ENCODE measurements at regions not wholly inside any gene's neighbourhood (a gene's known extent, or its start where the extent isn't known, plus 50 kb on each side); places are given as distances from the start of the nearest gene placed in this dataset.

- ATAC-seq (no peak), DNase-seq (ENCODE audit: low read depth, low spot score) (no peak)
- no peak overlapping the region for H3K9ac ChIP-seq (ENCODE audit: low read length)
- no peaks in the 10 kb centered on the region for H3K9me3 ChIP-seq (ENCODE audit: control insufficient read depth in 1 of 2, insufficient read depth in 1 of 2, low read depth in 1 of 2, low read length in 2 of 2)
- H3K79me2 ChIP-seq (ENCODE audit: insufficient read depth, low read length), result no peaks in the 10 kb centered on the region
- H3K9me2 ChIP-seq (ENCODE audit: insufficient read depth), result no peaks in the 10 kb centered on the region
- H3K27me3 ChIP-seq (ENCODE audit: insufficient read depth, low read length), result no peaks in the 10 kb centered on the region
- no peak overlapping the region for H3K27ac ChIP-seq (ENCODE audit: low read depth, low read length)
- no peak for TF ChIP-seq CTCF (IDR thresholded peaks at IDR 0.05 in 2 of 3, conservative IDR thresholded peaks at IDR 0.05 in 1 of 3; ENCODE audit: borderline replicate concordance in 1 of 3, insufficient read depth in 1 of 3, low read depth in 2 of 3, low read length in 2 of 3)
- no peak for TF ChIP-seq MAX (IDR thresholded peaks at IDR 0.05)
- TF ChIP-seq CBX3 (IDR thresholded peaks at IDR 0.05; ENCODE audit: low read depth), result no peak
- no peak for TF ChIP-seq SP1 (IDR thresholded peaks at IDR 0.05; ENCODE audit: low read depth)
- no peak for TF ChIP-seq TCF7L2 (IDR thresholded peaks at IDR 0.05; ENCODE audit: borderline replicate concordance, extremely low read depth, insufficient read depth, insufficient read length)
- no peak for TF ChIP-seq SRF (IDR thresholded peaks at IDR 0.05; ENCODE audit: low read depth)
- no peak for TF ChIP-seq EGR1 (IDR thresholded peaks at IDR 0.05; ENCODE audit: low read depth)
- no peak for TF ChIP-seq EZH2phosphoT487 (IDR thresholded peaks at IDR 0.05; ENCODE audit: borderline replicate concordance)
- no peak for TF ChIP-seq JUND (IDR thresholded peaks at IDR 0.05)
- no peak for TF ChIP-seq REST (IDR thresholded peaks at IDR 0.05; ENCODE audit: low read depth)
- no peak for TF ChIP-seq RAD21 (IDR thresholded peaks at IDR 0.05; ENCODE audit: low read depth)
- POLR2A ChIA-PET, result no interaction called here
- H2AFZ ChIP-seq (ENCODE audit: low read depth, low read length, poor library complexity, severe bottlenecking), result no peak overlapping the region
- no peak overlapping the region for H3K4me3 ChIP-seq (replicated peaks in 1 of 2; ENCODE audit: low read depth in 1 of 2, low read length in 2 of 2)
- H3K36me3 ChIP-seq (ENCODE audit: control insufficient read depth in 1 of 2, insufficient read depth in 2 of 2, low read length in 2 of 2), result no peaks in the 10 kb centered on the region
- H3K4me2 ChIP-seq (ENCODE audit: low read length), result no peak overlapping the region
- H4K20me1 ChIP-seq (ENCODE audit: insufficient read depth), result no peaks in the 10 kb centered on the region
- no TSS peak for BruUV-seq (replicated peaks)
- CTCF ChIA-PET, result no interaction called here
- intact Hi-C loops (cut with micrococcal nuclease), result no loop called here
- H3K4me1 ChIP-seq (ENCODE audit: control insufficient read depth in 1 of 2, insufficient read depth in 2 of 2, low read length in 2 of 2), result no peaks in the 10 kb centered on the region
- RAD21 ChIA-PET (ENCODE audit: low non-redundant PET in 1 of 2, low total read pairs in 2 of 2, uncharacterized antibody in 2 of 2, unreplicated experiment in 2 of 2), result no interaction called here
Observed at GRCh38 chr4:175511861-175512260, 300.2 kb downstream of the GPM6A start.
